ENCODE measurements at regions not wholly inside any gene's neighbourhood (a gene's known extent, or its start where the extent isn't known, plus 50 kb on each side); places are given as distances from the start of the nearest gene placed in this dataset.

DNA sequence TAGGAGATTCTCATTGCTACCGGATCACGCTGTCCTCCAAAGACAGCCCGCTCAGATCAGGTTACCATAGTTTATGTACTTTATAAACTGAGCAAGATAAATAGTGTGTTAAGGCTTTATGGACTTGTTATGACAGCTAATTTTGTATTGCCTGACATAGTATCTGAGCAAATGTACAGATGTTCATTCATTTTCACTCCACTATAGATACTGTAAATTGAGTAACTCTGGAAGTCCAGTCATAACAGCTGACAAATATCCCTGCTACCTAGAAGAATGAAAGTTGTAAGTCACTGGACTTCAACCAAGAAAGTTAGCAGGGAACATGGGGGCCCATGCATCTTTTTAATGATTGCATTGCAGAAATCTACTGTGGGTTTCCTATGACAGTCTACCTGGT, 292.4 kb upstream of the ADAMTS16 start:
- intact Hi-C loops (cut with DNase I): no loop called here
- TF ChIP-seq, protein P1, sequence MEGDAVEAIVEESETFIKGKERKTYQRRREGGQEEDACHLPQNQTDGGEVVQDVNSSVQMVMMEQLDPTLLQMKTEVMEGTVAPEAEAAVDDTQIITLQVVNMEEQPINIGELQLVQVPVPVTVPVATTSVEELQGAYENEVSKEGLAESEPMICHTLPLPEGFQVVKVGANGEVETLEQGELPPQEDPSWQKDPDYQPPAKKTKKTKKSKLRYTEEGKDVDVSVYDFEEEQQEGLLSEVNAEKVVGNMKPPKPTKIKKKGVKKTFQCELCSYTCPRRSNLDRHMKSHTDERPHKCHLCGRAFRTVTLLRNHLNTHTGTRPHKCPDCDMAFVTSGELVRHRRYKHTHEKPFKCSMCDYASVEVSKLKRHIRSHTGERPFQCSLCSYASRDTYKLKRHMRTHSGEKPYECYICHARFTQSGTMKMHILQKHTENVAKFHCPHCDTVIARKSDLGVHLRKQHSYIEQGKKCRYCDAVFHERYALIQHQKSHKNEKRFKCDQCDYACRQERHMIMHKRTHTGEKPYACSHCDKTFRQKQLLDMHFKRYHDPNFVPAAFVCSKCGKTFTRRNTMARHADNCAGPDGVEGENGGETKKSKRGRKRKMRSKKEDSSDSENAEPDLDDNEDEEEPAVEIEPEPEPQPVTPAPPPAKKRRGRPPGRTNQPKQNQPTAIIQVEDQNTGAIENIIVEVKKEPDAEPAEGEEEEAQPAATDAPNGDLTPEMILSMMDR (IDR thresholded peaks at IDR 0.05): no peak
- H3K27ac ChIP-seq: no peak overlapping the region
- H3K27me3 ChIP-seq: no peaks in the 10 kb centered on the region
- no peaks in the 10 kb centered on the region for H3K9me3 ChIP-seq
- H3K4me3 ChIP-seq: no peak overlapping the region
- no peaks in the 10 kb centered on the region for H3K4me1 ChIP-seq
- DNase-seq (ENCODE audit: low spot score in 2 of 2): no peak
- no peaks in the 10 kb centered on the region for H3K36me3 ChIP-seq

GRCh38 chr5:4855036-4855435, 285.1 kb upstream of the ADAMTS16 start:
- Histone ChIP-seq H3K4me1 (no peaks in the 10 kb centered on the region), H3K36me3 (no peaks in the 10 kb centered on the region), H3K27ac (no peak overlapping the region), H3K4me3 (no peak overlapping the region), H3K27me3 (no peaks in the 10 kb centered on the region), H3K9me3 (no peaks in the 10 kb centered on the region)
- intact Hi-C loops (cut with DNase I): no loop called here
- TF ChIP-seq, protein P1 (IDR thresholded peaks at IDR 0.05): no peak
- no peak for DNase-seq (ENCODE audit: low spot score in 2 of 2)

- Histone ChIP-seq H3K4me1 (no peaks in the 10 kb centered on the region), H3K9me3 (no peaks in the 10 kb centered on the region), H3K36me3 (no peaks in the 10 kb centered on the region), H3K27ac (no peak overlapping the region), H3K27me3 (no peaks in the 10 kb centered on the region), H3K4me3 (no peak overlapping the region)
- DNase-seq (ENCODE audit: low spot score in 2 of 2): no peak
- intact Hi-C loops (cut with DNase I): no loop called here
- TF ChIP-seq, protein P1 (IDR thresholded peaks at IDR 0.05): no peak
These were observed 284.2 kb upstream of the ADAMTS16 start for GRCh38 chr5:4855880-4856279.

DNA sequence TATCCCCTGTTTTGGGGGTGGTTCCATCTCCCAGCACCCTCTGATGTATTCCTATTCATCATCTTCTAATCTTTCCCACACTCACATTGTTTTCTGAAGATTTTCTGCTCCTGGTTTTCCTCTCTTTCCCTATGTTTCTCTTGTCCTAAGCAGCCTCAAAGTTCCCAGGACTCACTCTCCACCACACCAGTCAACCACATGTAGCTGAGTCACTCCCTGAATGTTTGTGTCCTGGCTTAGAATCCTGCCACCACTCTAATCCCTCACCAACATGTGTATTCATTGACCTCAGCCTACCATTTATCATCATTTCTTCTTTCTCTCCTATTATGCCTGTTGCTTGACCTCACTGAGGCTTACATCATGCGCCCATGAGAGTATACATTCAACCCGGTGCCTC, 282.4 kb upstream of the ADAMTS16 start:
- DNase-seq (ENCODE audit: low spot score in 2 of 2): no peak
- intact Hi-C loops (cut with DNase I): no loop called here
- Histone ChIP-seq H3K27ac (no peak overlapping the region), H3K4me1 (no peaks in the 10 kb centered on the region), H3K4me3 (no peak overlapping the region), H3K9me3 (no peaks in the 10 kb centered on the region), H3K27me3 (no peaks in the 10 kb centered on the region), H3K36me3 (no peaks in the 10 kb centered on the region)
- TF ChIP-seq, protein P1 (IDR thresholded peaks at IDR 0.05): no peak

- Histone ChIP-seq H3K36me3 (no peaks in the 10 kb centered on the region), H3K27me3 (no peaks in the 10 kb centered on the region), H3K27ac (no peak overlapping the region), H3K9me3 (no peaks in the 10 kb centered on the region), H3K4me1 (no peaks in the 10 kb centered on the region), H3K4me3 (no peak overlapping the region)
- no peak for DNase-seq (ENCODE audit: low spot score in 2 of 2)
- TF ChIP-seq, protein P1 (IDR thresholded peaks at IDR 0.05): no peak
- intact Hi-C loops (cut with DNase I): no loop called here
These were observed 280.5 kb upstream of the ADAMTS16 start for GRCh38 chr5:4859500-4860235.

GRCh38 chr5:4860631-4861030, 279.5 kb upstream of the ADAMTS16 start:
- TF ChIP-seq, protein P1 (IDR thresholded peaks at IDR 0.05): no peak
- intact Hi-C loops (cut with DNase I): no loop called here
- DNase-seq (ENCODE audit: low spot score in 2 of 2): no peak
- Histone ChIP-seq H3K4me3 (no peak overlapping the region), H3K27me3 (no peaks in the 10 kb centered on the region), H3K9me3 (no peaks in the 10 kb centered on the region), H3K27ac (no peak overlapping the region), H3K36me3 (no peaks in the 10 kb centered on the region), H3K4me1 (no peaks in the 10 kb centered on the region)
